Lower leg skin (tissue), 3 donors: ENCODE measurements at regions not wholly inside any gene's neighbourhood (a gene's known extent, or its start where the extent isn't known, plus 50 kb on each side); places are given as distances from the start of the nearest gene placed in this dataset.

ENCODE experiments used
- CTCF ChIP-seq, 3 donors: fragments of 450-650 bp; IDR thresholded peaks; one replicate each; pipeline ENCODE4 v1.5.1; 2016; ENCODE audit warnings: antibody characterized with exemption in 3 of 3, mild to moderate bottlenecking in 3 of 3, moderate library complexity in 2 of 3
- POLR2A ChIP-seq, 2 donors: fragments of 450-650 bp; IDR thresholded peaks; one replicate each; pipeline ENCODE4 v1.6.1; 2016 to 2017; ENCODE audit warnings: antibody characterized with exemption in 2 of 2, mild to moderate bottlenecking in 1 of 2, moderate library complexity in 1 of 2

- no peak for TF ChIP-seq CTCF (IDR thresholded peaks at IDR 0.05)
- no peak for TF ChIP-seq POLR2A (IDR thresholded peaks at IDR 0.05)
Measured at GRCh38 chr13:63081400-63082014, 1665.9 kb upstream of the PCDH20 start.
